HL-60 (cell line): ENCODE measurements at regions not wholly inside any gene's neighbourhood (a gene's known extent, or its start where the extent isn't known, plus 50 kb on each side); places are given as distances from the start of the nearest gene placed in this dataset.

Experiments
- DNase-seq, 2 experiments: peaks; one replicate each; pipeline ENCODE4 v3.0.0-alpha.2; 2010 to 2020; ENCODE audit warnings: low read depth in 1 of 2, low spot score in 1 of 2
- H3K27ac ChIP-seq: fragments of 250-450 bp; sonication (Bioruptor Pico); replicated peaks from 2 replicates; pipeline ENCODE4 v1.5.1; 2020; ENCODE audit warnings: mild to moderate bottlenecking, moderate library complexity
- H3K27me3 ChIP-seq: fragments of 250-450 bp; sonication (Bioruptor Pico); 2 replicates; pipeline ENCODE4 v1.5.1; 2021; ENCODE audit warnings: mild to moderate bottlenecking, moderate library complexity; ENCODE audit not compliant: insufficient read depth, poor library complexity, severe bottlenecking
- H3K4me3 ChIP-seq: replicated peaks from 2 replicates; pipeline ENCODE4 v1.5.1; 2011; ENCODE audit warnings: mild to moderate bottlenecking, control low read depth, low read length; ENCODE audit not compliant: insufficient read depth
- GABPA ChIP-seq: IDR thresholded peaks from 2 replicates; pipeline ENCODE4 v1.6.1; 2012; ENCODE audit warnings: low read depth
- POLR2AphosphoS5 ChIP-seq: IDR thresholded peaks from 2 replicates; pipeline ENCODE4 v1.6.1; 2012; ENCODE audit warnings: low read depth
- SPI1 ChIP-seq: IDR thresholded peaks from 2 replicates; pipeline ENCODE4 v1.6.1; 2012; ENCODE audit warnings: low read depth, mild to moderate bottlenecking, borderline replicate concordance
- TF ChIP-seq, protein P1 (sequence below): IDR thresholded peaks from 2 replicates; pipeline ENCODE4 v1.6.1; 2012; ENCODE audit warnings: low read depth; ENCODE audit not compliant: insufficient replicate concordance
- TF ChIP-seq, protein P2 (sequence below): IDR thresholded peaks from one replicate; pipeline ENCODE4 v1.5.1; 2011; ENCODE audit warnings: low read length, control low read depth, inconsistent platforms; ENCODE audit not compliant: insufficient read depth

DNA sequence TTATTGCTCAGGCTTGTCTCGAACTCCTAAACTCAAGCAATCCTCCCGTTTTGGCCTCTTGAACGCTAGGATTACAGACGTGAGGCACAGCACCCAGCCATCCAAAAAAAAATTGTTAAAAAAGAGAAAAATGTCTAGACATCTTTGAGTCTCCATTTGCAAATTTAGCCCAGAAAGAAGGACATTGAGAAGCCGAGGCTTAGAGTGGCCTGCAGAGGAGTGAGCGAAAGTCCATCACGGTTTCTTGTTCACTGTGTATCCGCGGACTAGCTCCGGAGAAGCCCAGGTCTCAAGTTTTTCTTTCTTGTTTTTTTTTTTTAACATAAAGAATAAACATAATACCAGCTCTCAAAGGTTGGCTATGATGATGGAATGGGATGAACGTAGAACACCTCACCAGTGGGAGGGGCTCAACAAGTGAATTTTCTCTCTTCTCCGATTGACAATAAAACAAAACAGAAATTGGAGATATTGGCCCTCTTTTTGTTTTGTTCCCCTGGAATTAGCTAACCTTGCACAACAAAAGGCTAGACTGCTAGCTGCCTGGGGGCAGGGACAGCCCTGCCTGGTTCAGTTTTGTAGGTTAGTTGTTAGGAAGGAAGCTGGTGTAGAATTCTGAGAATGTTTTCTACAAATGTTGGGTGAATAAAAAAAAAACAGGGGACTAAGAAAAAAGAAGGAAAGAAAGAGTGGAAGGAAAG lies 163.4 kb downstream of the MYCN start:
- no peak for DNase-seq
- H3K4me3 ChIP-seq = no peak overlapping the region
- no peak overlapping the region for H3K27ac ChIP-seq
- TF ChIP-seq GABPA = no peak
- TF ChIP-seq, protein P1, sequence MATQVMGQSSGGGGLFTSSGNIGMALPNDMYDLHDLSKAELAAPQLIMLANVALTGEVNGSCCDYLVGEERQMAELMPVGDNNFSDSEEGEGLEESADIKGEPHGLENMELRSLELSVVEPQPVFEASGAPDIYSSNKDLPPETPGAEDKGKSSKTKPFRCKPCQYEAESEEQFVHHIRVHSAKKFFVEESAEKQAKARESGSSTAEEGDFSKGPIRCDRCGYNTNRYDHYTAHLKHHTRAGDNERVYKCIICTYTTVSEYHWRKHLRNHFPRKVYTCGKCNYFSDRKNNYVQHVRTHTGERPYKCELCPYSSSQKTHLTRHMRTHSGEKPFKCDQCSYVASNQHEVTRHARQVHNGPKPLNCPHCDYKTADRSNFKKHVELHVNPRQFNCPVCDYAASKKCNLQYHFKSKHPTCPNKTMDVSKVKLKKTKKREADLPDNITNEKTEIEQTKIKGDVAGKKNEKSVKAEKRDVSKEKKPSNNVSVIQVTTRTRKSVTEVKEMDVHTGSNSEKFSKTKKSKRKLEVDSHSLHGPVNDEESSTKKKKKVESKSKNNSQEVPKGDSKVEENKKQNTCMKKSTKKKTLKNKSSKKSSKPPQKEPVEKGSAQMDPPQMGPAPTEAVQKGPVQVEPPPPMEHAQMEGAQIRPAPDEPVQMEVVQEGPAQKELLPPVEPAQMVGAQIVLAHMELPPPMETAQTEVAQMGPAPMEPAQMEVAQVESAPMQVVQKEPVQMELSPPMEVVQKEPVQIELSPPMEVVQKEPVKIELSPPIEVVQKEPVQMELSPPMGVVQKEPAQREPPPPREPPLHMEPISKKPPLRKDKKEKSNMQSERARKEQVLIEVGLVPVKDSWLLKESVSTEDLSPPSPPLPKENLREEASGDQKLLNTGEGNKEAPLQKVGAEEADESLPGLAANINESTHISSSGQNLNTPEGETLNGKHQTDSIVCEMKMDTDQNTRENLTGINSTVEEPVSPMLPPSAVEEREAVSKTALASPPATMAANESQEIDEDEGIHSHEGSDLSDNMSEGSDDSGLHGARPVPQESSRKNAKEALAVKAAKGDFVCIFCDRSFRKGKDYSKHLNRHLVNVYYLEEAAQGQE = no peak
- TF ChIP-seq, protein P2, sequence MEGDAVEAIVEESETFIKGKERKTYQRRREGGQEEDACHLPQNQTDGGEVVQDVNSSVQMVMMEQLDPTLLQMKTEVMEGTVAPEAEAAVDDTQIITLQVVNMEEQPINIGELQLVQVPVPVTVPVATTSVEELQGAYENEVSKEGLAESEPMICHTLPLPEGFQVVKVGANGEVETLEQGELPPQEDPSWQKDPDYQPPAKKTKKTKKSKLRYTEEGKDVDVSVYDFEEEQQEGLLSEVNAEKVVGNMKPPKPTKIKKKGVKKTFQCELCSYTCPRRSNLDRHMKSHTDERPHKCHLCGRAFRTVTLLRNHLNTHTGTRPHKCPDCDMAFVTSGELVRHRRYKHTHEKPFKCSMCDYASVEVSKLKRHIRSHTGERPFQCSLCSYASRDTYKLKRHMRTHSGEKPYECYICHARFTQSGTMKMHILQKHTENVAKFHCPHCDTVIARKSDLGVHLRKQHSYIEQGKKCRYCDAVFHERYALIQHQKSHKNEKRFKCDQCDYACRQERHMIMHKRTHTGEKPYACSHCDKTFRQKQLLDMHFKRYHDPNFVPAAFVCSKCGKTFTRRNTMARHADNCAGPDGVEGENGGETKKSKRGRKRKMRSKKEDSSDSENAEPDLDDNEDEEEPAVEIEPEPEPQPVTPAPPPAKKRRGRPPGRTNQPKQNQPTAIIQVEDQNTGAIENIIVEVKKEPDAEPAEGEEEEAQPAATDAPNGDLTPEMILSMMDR = no peak
- TF ChIP-seq SPI1 = no peak
- TF ChIP-seq POLR2AphosphoS5 = no peak
- no peaks in the 10 kb centered on the region for H3K27me3 ChIP-seq

DNA sequence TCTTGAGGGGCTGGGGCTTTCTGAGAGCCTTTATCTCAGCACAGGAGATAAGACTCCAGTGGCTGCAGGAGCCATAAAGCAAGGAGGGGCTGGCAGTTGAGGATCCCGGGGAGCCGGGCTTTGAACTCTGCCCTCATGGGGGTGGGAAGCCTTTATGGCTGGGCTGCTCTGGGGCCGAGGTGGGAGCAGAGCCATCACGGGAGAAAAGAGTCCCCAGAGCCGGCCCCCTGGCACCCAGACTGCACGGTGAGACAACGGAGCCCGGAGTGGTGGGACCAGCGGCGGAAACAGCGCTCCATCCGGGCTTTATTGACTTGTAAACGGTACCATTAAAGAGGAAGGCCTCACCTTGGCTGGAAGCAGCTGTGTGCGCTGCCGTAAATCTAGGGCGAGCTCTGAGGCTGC lies 162.6 kb downstream of the MYCN start:
- no peak for TF ChIP-seq GABPA
- TF ChIP-seq SPI1 = no peak
- TF ChIP-seq, protein P2 = no peak
- TF ChIP-seq POLR2AphosphoS5 = no peak
- TF ChIP-seq, protein P1 = no peak
- no peak for DNase-seq
- no peak overlapping the region for H3K27ac ChIP-seq

DNA sequence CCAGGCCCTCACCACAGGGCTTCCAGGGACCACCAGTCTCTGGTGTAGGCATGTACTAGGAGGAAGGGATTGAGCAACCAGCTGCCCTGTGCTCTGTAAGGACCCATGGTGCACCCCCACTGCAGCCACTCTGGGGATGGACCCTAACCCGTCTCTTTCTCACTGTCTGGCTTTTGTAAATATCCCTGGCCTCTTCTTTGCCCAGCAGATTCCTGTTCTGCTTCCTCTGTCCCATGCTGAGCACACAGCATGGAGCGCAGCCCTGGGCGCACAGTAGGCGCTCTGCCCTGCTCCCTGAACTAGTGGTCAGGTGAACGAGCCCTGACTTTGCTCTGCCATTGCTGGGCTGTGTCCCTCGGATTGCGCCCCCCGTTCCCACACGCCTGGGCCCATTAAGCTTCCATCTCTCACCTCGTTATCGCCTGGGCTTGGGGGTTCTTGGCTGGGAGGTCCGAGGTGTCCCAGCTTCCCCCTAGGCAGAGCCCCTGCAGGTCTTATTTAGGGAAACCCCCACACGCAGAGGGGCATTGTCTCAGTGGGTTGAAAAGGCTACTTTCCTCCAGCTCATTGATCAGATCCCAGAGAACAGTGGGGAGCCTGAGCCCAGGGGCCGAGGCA lies 162.1 kb downstream of the MYCN start:
- DNase-seq = no peak
- H3K27me3 ChIP-seq = no peaks in the 10 kb centered on the region
- no peak overlapping the region for H3K27ac ChIP-seq
- H3K4me3 ChIP-seq = no peak overlapping the region
- no peak for TF ChIP-seq GABPA

More for the DNA sequence above, 162.6 kb downstream of the MYCN start:
- Histone ChIP-seq H3K4me3 (no peak overlapping the region), H3K27me3 (no peaks in the 10 kb centered on the region)

DNA sequence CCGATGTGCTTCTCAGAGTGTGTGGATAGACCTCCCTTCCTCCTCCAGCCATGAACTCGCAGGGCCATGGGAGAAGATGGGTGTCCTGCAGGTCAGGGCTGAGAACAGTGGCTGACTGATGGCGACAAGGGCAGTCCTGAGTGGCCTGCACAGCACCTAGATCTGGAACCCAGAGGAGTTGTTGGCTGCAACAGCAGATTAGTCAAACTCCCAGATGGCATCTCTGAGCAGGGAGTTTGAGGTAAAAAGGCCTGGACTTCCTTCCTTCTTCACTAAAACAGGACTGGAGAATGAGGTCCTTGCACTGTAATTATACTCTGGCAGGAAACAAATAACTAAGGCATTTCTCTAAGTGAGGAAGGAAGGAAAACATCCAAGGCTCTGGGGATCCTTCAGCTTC lies 160.8 kb downstream of the MYCN start:
- no peak for TF ChIP-seq POLR2AphosphoS5
- no peak for TF ChIP-seq GABPA
- DNase-seq = no peak
- Histone ChIP-seq H3K27me3 (no peaks in the 10 kb centered on the region), H3K4me3 (no peak overlapping the region), H3K27ac (no peak overlapping the region)

DNA sequence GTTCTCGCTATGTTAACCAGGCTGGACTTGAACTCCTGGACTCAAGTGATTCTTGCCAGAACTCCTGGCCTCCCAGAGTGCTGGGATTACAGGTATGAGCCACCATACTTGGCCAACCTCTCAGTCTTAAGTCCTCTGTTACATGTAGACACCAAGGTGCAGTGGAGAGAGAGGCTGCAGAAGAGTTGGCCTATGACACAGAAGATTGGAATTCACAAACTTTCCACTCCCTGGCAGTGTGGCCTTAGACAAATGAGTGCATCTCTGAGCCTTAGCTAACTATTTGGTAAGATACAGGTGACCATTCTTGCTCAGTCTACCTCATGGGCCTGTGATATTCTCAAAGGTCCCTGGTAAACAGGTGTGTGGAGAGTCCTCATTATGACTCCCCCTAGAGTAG lies 159.7 kb downstream of the MYCN start:
- Histone ChIP-seq H3K4me3 (no peak overlapping the region), H3K27ac (no peak overlapping the region), H3K27me3 (no peaks in the 10 kb centered on the region)
- TF ChIP-seq, protein P2 = no peak
- TF ChIP-seq SPI1 (no peak), GABPA (no peak), POLR2AphosphoS5 (no peak)
- TF ChIP-seq, protein P1 = no peak
- no peak for DNase-seq
